Amniotic epithelial cell (primary cell): ENCODE measurements at regions not wholly inside any gene's neighbourhood (a gene's known extent, or its start where the extent isn't known, plus 50 kb on each side); places are given as distances from the start of the nearest gene placed in this dataset.

Source experiments
- DNase-seq: peaks from one replicate; pipeline ENCODE4 v3.0.0-alpha.2; 2010; ENCODE audit warnings: low read depth

DNA sequence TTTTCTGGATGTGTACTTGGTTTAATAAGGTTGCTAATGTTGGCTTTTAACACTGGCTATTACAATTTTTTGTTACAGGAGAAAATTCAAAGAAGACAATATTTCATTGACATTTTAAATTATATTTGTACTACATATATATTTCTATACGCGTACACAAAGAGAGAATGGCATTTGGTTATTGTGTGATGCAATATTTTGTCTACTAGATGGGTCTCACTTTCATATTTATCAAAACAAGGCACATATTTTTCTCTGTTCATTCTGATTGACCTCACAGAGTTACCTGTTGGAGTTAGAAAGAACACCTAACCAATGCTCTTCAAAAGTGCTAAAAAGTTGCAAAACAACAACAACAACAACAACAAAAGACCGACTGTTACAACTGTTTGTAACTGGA is 50.2 kb upstream of the VGLL3 start:
- DNase-seq = no peak
